G401 (cell line): ENCODE measurements at regions not wholly inside any gene's neighbourhood (a gene's known extent, or its start where the extent isn't known, plus 50 kb on each side); places are given as distances from the start of the nearest gene placed in this dataset.

Experiments
- DNase-seq: peaks from one replicate; pipeline ENCODE4 v3.0.0-alpha.2; 2015; ENCODE audit warnings: low spot score
- in situ Hi-C: cut with HindIII; loops from 2 replicates; pipeline ENCODE4 v1.10.0; 2016; ENCODE audit warnings: low sequenced_read_pairs, mixed read lengths

GRCh38 chr2:120423167-120423943 is 77.4 kb downstream of the INHBB start:
- in situ Hi-C loops = no loop called here
- DNase-seq = no peak

- DNase-seq = no peak
- in situ Hi-C loops = no loop called here
Measured at GRCh38 chr2:120424274-120424796, 78.4 kb downstream of the INHBB start.

GRCh38 chr2:120425014-120425413 is 79.1 kb downstream of the INHBB start:
- in situ Hi-C loops = no loop called here
- DNase-seq = no peak

GRCh38 chr2:120428748-120429147 is 82.8 kb downstream of the INHBB start:
- in situ Hi-C loops = no loop called here
- DNase-seq = no peak

GRCh38 chr2:120429586-120430500 is 83.9 kb downstream of the INHBB start:
- in situ Hi-C loops = no loop called here
- no peak for DNase-seq

DNA sequence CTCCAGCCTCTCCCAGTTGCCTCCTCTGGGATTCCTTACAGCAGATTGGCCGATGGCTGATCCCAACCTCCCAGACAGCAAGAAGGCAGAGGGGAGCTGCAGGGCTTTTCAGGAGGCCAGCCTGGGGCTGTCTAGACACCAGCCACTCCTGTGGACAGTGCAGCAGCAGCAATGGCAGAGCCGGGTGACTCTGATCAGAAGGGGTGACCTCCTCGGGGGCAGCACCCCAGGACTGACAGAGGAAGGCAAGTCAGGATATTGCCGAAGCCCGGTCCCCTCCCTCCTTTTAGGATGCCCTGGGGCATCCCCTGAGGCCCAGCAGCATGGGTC is 84.5 kb downstream of the INHBB start:
- in situ Hi-C loops = no loop called here
- DNase-seq = no peak

- DNase-seq = no peak
- in situ Hi-C loops = no loop called here
Measured at GRCh38 chr2:120430957-120431356, 85.0 kb downstream of the INHBB start.

GRCh38 chr2:120431386-120432292 is 85.7 kb downstream of the INHBB start:
- no peak for DNase-seq
- in situ Hi-C loops = no loop called here

DNA sequence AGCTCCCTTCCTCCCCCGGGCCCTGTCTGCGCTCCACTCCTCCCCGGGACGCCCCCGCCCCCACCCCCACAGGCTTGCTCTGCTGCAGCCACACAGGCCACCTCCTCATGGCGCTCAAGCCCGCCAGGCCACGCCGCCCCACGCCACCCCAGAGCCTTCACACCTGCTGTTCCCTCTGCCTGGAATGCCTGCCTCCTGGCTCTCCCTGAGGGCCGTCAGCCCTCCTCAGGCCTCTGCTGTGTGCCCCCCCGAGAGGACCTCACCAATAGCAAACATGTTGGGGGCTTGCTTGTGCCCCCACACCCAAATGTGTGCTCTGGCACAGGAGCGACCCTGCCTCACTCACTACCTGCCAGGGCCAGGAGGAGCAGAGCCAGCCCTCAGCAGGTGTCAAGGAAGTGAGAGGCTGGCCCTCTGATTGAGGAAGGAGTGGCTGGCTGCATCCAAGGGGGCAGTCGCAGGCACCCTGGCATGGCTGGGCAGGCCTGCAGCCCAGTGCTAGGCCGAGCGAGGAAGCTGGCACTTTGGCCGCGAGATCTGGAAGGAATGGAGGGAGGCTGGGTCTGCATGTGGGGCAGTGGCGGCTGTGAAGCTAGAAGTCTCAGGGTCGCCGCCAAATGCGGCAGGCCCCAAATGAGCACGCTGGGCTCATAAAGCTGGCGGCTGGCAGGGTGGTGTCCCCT is 86.5 kb downstream of the INHBB start:
- in situ Hi-C loops = no loop called here
- no peak for DNase-seq

DNA sequence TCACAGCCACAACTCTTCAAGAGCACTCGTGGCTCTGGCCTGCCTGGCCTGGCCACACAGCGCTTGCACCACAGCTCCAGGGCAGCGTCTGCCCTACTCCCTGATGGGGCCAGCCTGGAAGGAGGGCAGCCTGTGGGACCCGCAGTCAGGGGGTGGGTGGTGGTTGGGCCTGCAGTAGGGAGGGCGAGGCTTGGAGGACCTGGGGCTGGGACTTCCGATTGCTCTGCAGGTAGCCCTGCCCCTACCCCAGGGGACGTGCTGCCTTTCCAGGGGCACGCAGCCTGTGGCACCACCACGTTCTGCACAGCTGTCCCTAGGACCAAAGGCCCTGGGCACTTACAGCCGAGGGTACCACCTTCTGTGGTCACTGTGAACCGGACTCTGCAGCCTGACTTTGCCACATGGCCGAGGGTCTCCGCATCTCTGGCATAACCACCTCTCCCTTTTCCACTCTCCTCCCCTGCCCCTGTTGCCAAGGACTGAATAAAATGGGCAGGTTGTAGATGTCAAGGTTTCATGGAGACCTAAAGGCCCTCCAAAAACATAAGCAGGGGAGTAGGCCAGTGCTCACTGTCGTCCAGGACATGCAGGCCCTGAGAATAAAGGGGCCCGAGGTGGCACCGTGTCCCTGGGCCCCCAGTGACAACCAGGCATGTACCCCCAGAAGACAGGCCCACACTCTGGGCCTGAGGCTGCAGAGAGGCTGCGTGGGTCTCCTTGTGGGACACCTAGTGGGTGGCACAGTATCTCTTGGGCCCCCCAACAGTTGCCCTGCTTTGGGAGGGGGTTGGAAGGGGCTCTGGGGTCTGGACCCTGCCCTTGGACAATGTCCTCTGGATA is 87.3 kb downstream of the INHBB start:
- DNase-seq = no peak
- in situ Hi-C loops = no loop called here

DNA sequence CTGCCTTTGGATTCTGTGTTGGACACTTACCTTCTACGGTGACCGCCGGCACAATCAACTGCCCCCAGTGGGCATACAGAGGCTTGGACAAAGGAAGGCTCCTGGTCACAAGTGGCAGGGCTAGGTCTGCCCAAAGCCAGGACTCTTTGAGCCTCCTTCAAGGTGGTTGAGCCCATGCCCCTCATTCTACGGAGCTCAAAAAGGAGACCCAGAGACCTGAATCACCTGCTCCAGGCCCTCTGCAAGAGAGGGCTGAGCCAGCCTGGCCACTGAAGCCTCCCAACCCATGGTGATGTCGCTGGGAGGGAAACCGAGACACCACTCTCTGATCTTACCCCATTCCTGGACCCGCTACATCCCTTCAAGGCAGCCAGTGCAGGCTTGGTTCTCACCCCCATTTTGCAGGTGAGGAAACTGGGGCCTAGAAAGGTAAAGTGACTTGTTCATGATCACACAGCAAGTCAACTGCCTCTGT is 87.9 kb downstream of the INHBB start:
- in situ Hi-C loops = no loop called here
- DNase-seq = no peak

GRCh38 chr2:120434492-120435308 is 88.8 kb downstream of the INHBB start:
- DNase-seq = no peak
- in situ Hi-C loops = no loop called here

DNA sequence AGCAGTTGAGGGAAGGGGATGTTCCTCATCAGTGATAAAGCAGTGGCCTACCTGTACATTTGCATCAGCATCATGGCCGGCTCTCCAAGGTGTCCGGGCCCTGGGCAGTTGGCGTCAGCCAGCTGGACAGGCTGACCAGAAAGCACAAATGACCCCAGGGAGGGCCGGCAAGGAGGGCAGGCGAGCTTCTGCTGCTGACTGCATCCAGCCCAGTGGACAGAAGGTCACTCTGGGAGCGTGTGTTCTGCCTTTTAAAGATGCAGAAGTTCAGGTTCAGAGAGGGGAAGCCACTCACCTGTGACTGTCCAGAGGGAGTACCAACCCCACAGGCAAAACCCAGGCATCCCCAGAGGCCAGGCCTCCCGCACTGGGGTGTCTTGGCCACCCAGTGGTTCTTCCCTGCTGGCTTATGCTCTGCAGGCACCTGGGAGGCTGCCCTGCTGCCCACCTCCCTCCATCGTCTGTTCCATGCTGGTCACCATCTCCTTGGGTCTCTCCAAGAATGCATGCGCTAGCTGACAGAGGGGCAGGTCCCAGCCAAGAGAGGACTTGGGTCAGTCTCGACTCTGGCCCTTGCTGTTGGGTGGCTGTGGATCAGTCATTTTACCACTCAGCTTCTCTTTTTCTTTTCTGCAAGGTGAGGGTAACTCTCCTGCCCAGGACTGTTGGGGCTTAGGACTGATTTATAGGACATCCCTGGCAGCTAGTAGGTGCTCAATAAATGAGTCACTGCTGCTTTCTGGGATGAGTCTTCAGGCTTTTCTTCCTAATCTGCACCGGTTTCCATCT is 89.9 kb downstream of the INHBB start:
- in situ Hi-C loops = no loop called here
- no peak for DNase-seq

DNA sequence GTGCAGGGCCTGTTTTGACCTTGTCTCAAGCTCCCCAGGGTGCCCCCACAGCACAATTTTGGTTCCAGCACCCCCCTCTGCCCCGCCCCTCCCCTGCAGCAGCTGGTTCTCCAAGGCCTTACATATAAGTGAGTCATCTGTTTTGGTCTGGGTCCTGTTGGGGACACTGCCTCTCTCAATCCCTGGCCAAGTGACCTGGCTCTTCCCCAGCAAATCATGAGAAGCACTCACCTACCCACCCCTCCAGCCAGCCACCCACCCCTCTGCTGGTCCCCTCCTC is 90.5 kb downstream of the INHBB start:
- no peak for DNase-seq
- in situ Hi-C loops = no loop called here

GRCh38 chr2:120436885-120437603 is 91.1 kb downstream of the INHBB start:
- DNase-seq = no peak
- in situ Hi-C loops = no loop called here

GRCh38 chr2:120437604-120438000 is 91.7 kb downstream of the INHBB start:
- no peak for DNase-seq
- in situ Hi-C loops = no loop called here
